Vagina (tissue), 2 donors: ENCODE measurements at regions not wholly inside any gene's neighbourhood (a gene's known extent, or its start where the extent isn't known, plus 50 kb on each side); places are given as distances from the start of the nearest gene placed in this dataset.

ENCODE experiments used
- CTCF ChIP-seq, 3 experiments: fragments of 450-650 bp in 2 of 3; fragments of 200-600 bp in 1 of 3; sonication (generic) in 1 of 3; IDR thresholded peaks; one replicate each; pipeline ENCODE4 v1.5.1; 2017 to 2019; ENCODE audit warnings: antibody characterized with exemption in 3 of 3, mild to moderate bottlenecking in 2 of 3, moderate library complexity in 2 of 3
- POLR2A ChIP-seq, 2 donors: fragments of 450-650 bp; IDR thresholded peaks; one replicate each; pipeline ENCODE4 v1.6.1; 2017; ENCODE audit warnings: antibody characterized with exemption in 2 of 2, mild to moderate bottlenecking in 2 of 2, moderate library complexity in 2 of 2

GRCh38 chr2:128524183-128524582 lies 205.5 kb upstream of the HS6ST1 start:
- no peak for TF ChIP-seq CTCF (IDR thresholded peaks at IDR 0.05)
- TF ChIP-seq POLR2A (IDR thresholded peaks at IDR 0.05) = no peak
